Cardiac muscle cell (in vitro differentiated cells and primary cell): ENCODE measurements at regions not wholly inside any gene's neighbourhood (a gene's known extent, or its start where the extent isn't known, plus 50 kb on each side); places are given as distances from the start of the nearest gene placed in this dataset.

Experiments
- DNase-seq, 2 donors: peaks; one replicate each; pipeline versions ENCODE4 v3.0.0 to v3.0.0-alpha.2; 2010 to 2017; ENCODE audit warnings: low read depth in 1 of 2, low spot score in 1 of 2
- H3K27ac ChIP-seq: fragments of 200-600 bp; sonication (generic); 2 replicates; pipeline ENCODE4 v1.5.1; 2016
- H3K27me3 ChIP-seq: fragments of 200-600 bp; sonication (generic); 2 replicates; pipeline ENCODE4 v1.6.0; 2016; ENCODE audit warnings: control low read depth
- H3K36me3 ChIP-seq: fragments of 200-600 bp; sonication (generic); 2 replicates; pipeline ENCODE4 v1.5.1; 2016; ENCODE audit warnings: control low read depth
- H3K4me1 ChIP-seq: fragments of 200-600 bp; sonication (generic); 2 replicates; pipeline ENCODE4 v1.8.1; 2017; ENCODE audit warnings: low read depth, mild to moderate bottlenecking, mixed run types
- H3K4me3 ChIP-seq: fragments of 200-600 bp; sonication (generic); 2 replicates; pipeline ENCODE4 v1.5.1; 2016; ENCODE audit warnings: mild to moderate bottlenecking
- H3K9me3 ChIP-seq: fragments of 200-600 bp; sonication (generic); 2 replicates; pipeline ENCODE4 v1.5.1; 2017; ENCODE audit warnings: low read depth, mild to moderate bottlenecking, control low read depth
- CTCF ChIP-seq: IDR thresholded peaks from 2 replicates; pipeline ENCODE4 v1.5.1; 2012; ENCODE audit warnings: low read depth, mild to moderate bottlenecking, low read length

- no peak for DNase-seq
- no peaks in the 10 kb centered on the region for H3K27me3 ChIP-seq
- TF ChIP-seq CTCF: no peak
- H3K4me1 ChIP-seq: peaks cover 39% of the 10 kb centered on the region
- H3K4me3 ChIP-seq: no peak overlapping the region
- H3K27ac ChIP-seq: peak overlapping the region; percentile 35
- H3K36me3 ChIP-seq: no peaks in the 10 kb centered on the region
- H3K9me3 ChIP-seq: no peaks in the 10 kb centered on the region
Observed at GRCh38 chr10:3570131-3570729, 214.8 kb downstream of the KLF6 start.

- TF ChIP-seq CTCF: no peak
Observed at GRCh38 chr10:3568983-3569382, 216.0 kb downstream of the KLF6 start.

GRCh38 chr10:3568392-3568791 lies 216.6 kb downstream of the KLF6 start:
- Histone ChIP-seq H3K4me1 (peaks cover 20% of the 10 kb centered on the region), H3K27ac (no peak overlapping the region), H3K27me3 (no peaks in the 10 kb centered on the region), H3K4me3 (no peak overlapping the region), H3K36me3 (no peaks in the 10 kb centered on the region), H3K9me3 (no peaks in the 10 kb centered on the region)
- no peak for TF ChIP-seq CTCF
- DNase-seq: no peak

More at GRCh38 chr10:3568983-3569382, 216.0 kb downstream of the KLF6 start:
- Histone ChIP-seq H3K4me1 (peaks cover 26% of the 10 kb centered on the region), H3K9me3 (no peaks in the 10 kb centered on the region), H3K36me3 (no peaks in the 10 kb centered on the region), H3K4me3 (no peak overlapping the region), H3K27me3 (no peaks in the 10 kb centered on the region), H3K27ac (no peak overlapping the region)
- no peak for DNase-seq

- Histone ChIP-seq H3K27me3 (no peaks in the 10 kb centered on the region), H3K27ac (no peak overlapping the region), H3K4me3 (no peak overlapping the region), H3K9me3 (no peaks in the 10 kb centered on the region), H3K36me3 (no peaks in the 10 kb centered on the region), H3K4me1 (peaks cover 11% of the 10 kb centered on the region)
- no peak for DNase-seq
- TF ChIP-seq CTCF: no peak
Observed at GRCh38 chr10:3567291-3567963, 217.6 kb downstream of the KLF6 start.

- TF ChIP-seq CTCF: no peak
- Histone ChIP-seq H3K9me3 (no peaks in the 10 kb centered on the region), H3K27me3 (no peaks in the 10 kb centered on the region), H3K4me1 (peaks cover 7% of the 10 kb centered on the region), H3K36me3 (no peaks in the 10 kb centered on the region), H3K27ac (no peak overlapping the region), H3K4me3 (no peak overlapping the region)
- DNase-seq: no peak
Observed at GRCh38 chr10:3566627-3567026, 218.4 kb downstream of the KLF6 start.
